Fibroblast of villous mesenchyme (primary cell): ENCODE measurements at regions not wholly inside any gene's neighbourhood (a gene's known extent, or its start where the extent isn't known, plus 50 kb on each side); places are given as distances from the start of the nearest gene placed in this dataset.

Experiments
- DNase-seq: peaks from one replicate; pipeline ENCODE4 v3.0.0-alpha.2; 2010; ENCODE audit warnings: low read depth
- H3K4me3 ChIP-seq: 2 replicates; pipeline ENCODE4 v1.5.1; 2011; ENCODE audit warnings: low read depth, mild to moderate bottlenecking, low read length
- CTCF ChIP-seq: IDR thresholded peaks from 2 replicates; pipeline ENCODE4 v1.5.1; 2012; ENCODE audit warnings: low read depth, mild to moderate bottlenecking, low read length; ENCODE audit not compliant: insufficient read depth

DNA sequence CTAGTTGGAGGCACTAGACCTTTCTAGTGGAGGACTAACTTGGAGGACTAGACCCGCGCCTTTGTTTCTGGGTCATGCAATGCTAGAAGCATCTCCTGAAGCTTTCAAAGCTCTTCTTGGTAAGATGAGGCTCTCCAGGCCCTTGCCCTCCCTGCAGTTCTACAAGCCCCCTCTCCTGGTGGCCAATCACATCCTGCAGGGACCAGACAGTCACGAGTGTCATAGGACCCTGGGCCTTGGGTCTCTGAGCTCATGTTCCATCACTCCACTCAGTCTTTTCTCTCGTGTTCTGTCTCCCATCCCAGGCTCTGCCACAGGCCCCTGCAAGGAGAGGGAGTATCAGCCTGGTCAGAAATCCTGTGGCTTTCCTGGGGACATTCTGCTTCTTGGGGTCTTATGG is 119.6 kb downstream of the CYLD start:
- DNase-seq, result no peak
- H3K4me3 ChIP-seq, result no peak overlapping the region
- no peak for TF ChIP-seq CTCF

GRCh38 chr16:50859628-50860360 is 117.9 kb downstream of the CYLD start:
- no peak overlapping the region for H3K4me3 ChIP-seq
- TF ChIP-seq CTCF, result no peak
- DNase-seq, result no peak

- no peak overlapping the region for H3K4me3 ChIP-seq
- no peak for DNase-seq
- TF ChIP-seq CTCF, result no peak
These were observed 117.2 kb downstream of the CYLD start for GRCh38 chr16:50858877-50859627.

GRCh38 chr16:50858376-50858775 is 116.5 kb downstream of the CYLD start:
- no peak for TF ChIP-seq CTCF
- no peak overlapping the region for H3K4me3 ChIP-seq

DNA sequence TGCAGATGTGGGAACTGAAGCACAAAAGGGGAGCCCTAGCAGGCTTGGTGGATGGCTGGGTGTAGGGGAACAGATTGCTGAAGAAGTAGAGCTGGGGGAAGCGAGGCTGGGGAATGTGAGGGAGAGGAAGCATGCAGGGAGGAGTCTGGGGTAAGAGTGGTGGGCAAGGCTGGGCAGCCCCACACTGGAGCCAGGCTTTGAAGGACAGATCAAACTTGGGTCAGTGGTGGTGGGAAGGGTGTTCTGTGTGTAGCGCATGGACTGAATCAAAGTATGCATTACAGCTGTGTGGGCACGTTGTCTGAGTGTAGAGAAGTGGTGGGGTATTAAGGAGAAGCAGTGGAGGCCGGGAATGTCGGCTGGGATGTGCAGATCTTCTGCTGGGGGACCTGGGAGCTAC is 116.0 kb downstream of the CYLD start:
- no peak for TF ChIP-seq CTCF
- no peak for DNase-seq
- no peak overlapping the region for H3K4me3 ChIP-seq

More at GRCh38 chr16:50858376-50858775, 116.5 kb downstream of the CYLD start:
- DNase-seq, result no peak

DNA sequence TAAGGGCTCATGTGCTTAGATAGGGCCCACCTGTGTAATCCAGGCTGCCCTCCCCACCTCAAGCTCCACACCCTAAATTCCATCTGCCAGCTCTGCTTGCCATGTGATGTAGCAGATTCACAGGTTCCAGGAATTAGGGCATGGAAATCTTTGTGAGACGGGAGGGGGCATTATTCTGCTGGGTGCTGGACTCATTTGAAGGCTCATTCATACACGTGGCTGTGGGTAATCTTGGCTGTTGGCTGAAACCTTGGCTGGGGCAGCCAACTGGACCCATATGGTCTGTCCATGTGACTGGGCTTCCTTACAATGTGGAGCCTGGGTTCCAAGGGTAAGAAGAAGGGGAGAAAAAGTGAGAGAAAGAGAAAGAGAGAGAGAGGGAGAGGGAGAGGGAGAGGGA is 115.1 kb downstream of the CYLD start:
- TF ChIP-seq CTCF, result no peak
- no peak for DNase-seq
- H3K4me3 ChIP-seq, result no peak overlapping the region

DNA sequence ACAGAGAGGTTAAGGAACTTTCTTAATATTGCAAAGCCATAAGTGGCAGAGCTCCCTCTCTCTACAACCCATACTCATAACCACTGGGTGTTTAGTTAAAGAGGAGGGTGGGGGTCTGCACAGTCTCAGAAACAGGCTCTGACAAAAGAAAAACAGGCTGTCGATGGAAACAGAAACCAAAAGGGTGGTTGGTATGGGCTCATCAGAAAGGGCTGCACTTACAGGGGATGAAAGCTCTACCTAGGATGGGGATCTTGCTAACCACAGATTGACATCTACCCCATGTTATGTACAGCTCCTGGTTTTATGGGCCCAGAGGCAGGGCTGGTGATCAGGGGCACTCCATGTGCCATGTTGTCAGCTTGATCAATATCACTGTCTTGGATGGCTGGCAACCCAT is 111.4 kb downstream of the CYLD start:
- no peak for TF ChIP-seq CTCF
- H3K4me3 ChIP-seq, result no peak overlapping the region
- no peak for DNase-seq
